Spleen (tissue), 11 donors: ENCODE measurements at regions not wholly inside any gene's neighbourhood (a gene's known extent, or its start where the extent isn't known, plus 50 kb on each side); places are given as distances from the start of the nearest gene placed in this dataset.

Source experiments
- DNase-seq: peaks from one replicate; pipeline ENCODE4 v3.0.0-alpha.2; 2020
- H3K27ac ChIP-seq, 8 donors: fragments of 200-600 bp; sonication (generic) in 7 of 8; 1 replicate in 4 of 8; 2 replicates in 4 of 8; pipeline versions ENCODE4 v1.5.0 to v1.8.0; 2016 to 2021; ENCODE audit warnings: inconsistent platforms in 4 of 8, mild to moderate bottlenecking in 4 of 8, moderate library complexity in 1 of 8
- H3K27me3 ChIP-seq, 7 donors: fragments of 200-600 bp; sonication (generic) in 6 of 7; replicated peaks in 1 of 7; 1 replicate in 4 of 7; 2 replicates in 3 of 7; pipeline versions ENCODE4 v1.5.0 to v1.8.0; 2016 to 2021; ENCODE audit warnings: inconsistent platforms in 3 of 7, mild to moderate bottlenecking in 1 of 7
- H3K36me3 ChIP-seq, 6 donors: fragments of 200-600 bp; sonication (generic) in 5 of 6; 1 replicate in 4 of 6; 2 replicates in 2 of 6; pipeline versions ENCODE4 v1.5.0 to v1.8.0; 2016 to 2021; ENCODE audit warnings: inconsistent platforms in 2 of 6
- H3K4me1 ChIP-seq, 6 donors: fragments of 200-600 bp; sonication (generic) in 5 of 6; 1 replicate in 3 of 6; 2 replicates in 3 of 6; pipeline versions ENCODE4 v1.5.0 to v1.8.0; 2016 to 2021; ENCODE audit warnings: inconsistent platforms in 3 of 6
- H3K4me3 ChIP-seq, 8 donors: fragments of 200-600 bp; sonication (generic) in 7 of 8; 1 replicate in 4 of 8; 2 replicates in 4 of 8; pipeline versions ENCODE4 v1.5.0 to v1.8.0; 2016 to 2021; ENCODE audit warnings: inconsistent platforms in 4 of 8, mild to moderate bottlenecking in 4 of 8, moderate library complexity in 2 of 8
- H3K9me3 ChIP-seq, 8 donors: fragments of 200-600 bp; sonication (generic) in 7 of 8; 1 replicate in 4 of 8; 2 replicates in 4 of 8; pipeline versions ENCODE4 v1.5.0 to v1.8.0; 2016 to 2021; ENCODE audit warnings: inconsistent platforms in 4 of 8
- CTCF ChIP-seq, 11 experiments: fragments of 200-600 bp in 7 of 11; fragments of 450-650 bp in 4 of 11; sonication (generic) in 4 of 11; IDR thresholded peaks in 8 of 11; conservative IDR thresholded peaks in 3 of 11; 1 replicate in 7 of 11; 2 replicates in 4 of 11; pipeline versions ENCODE4 v1.4.0 to v1.8.0; 2016 to 2021; ENCODE audit warnings: antibody characterized with exemption in 11 of 11, inconsistent platforms in 4 of 11, mild to moderate bottlenecking in 1 of 11
- POLR2A ChIP-seq, 3 donors: fragments of 450-650 bp; IDR thresholded peaks; one replicate each; pipeline ENCODE4 v1.5.1; 2017; ENCODE audit warnings: antibody characterized with exemption in 3 of 3, mild to moderate bottlenecking in 1 of 3
- POLR2AphosphoS5 ChIP-seq, 3 donors: sonication (generic); formaldehyde crosslinking; IDR thresholded peaks; one replicate each; pipeline ENCODE4 v1.5.1; 2017; ENCODE audit warnings: antibody characterized with exemption in 3 of 3
- WGBS, 5 donors: extraction: QIAGEN DNeasy Blood & Tissue Kit in 3 of 5; methylation state at CpG; one replicate each; pipeline versions ENCODE4 v1.1.5 to v1.1.7; 2013 to 2018; 5-methylcytosine and 5-hydroxymethylcytosine counted together
- intact Hi-C: fragments of 100-400 bp; cut with DNase I; formaldehyde crosslinking; loops from one replicate; pipeline ENCODE4 v1.15.0; 2023; ENCODE audit warnings: low total_unique reads
- small RNA-seq, 4 donors: library from RNA; depleted of rRNA; stranded (forward); fragments of <200 nt; gene quantifications; one replicate each; pipeline ENCODE3, GENCODE V24; 2016
- donor health status: healthy with polysubstance abuse.
- donor health status: DM: no; HTN: no; CAD: no; lungs with moderate emphysema.
- donor health status: DM: no; HTN: no; CAD: no.
- donor health status: Bipolar disorder and iron deficiency.
- donor health status: healthy.
- donor health status: DM: no; HTN: no; CAD: no.
- donor health status: DM: yes; HTN: yes; CAD: no.

- Histone ChIP-seq H3K27me3 (peaks cover 0 to 10% (median 0%) of the 10 kb centered on the region in 7 donors), H3K4me1 (no peaks in the 10 kb centered on the region), H3K27ac (no peak overlapping the region), H3K4me3 (no peak overlapping the region), H3K36me3 (no peaks in the 10 kb centered on the region), H3K9me3 (peaks cover 0 to 27% (median 17%) of the 10 kb centered on the region in 8 donors)
- no peak for TF ChIP-seq CTCF (IDR thresholded peaks at IDR 0.05 in 8 of 11, conservative IDR thresholded peaks at IDR 0.05 in 3 of 11)
- TF ChIP-seq POLR2A (IDR thresholded peaks at IDR 0.05) = no peak
- no peak for TF ChIP-seq POLR2AphosphoS5 (IDR thresholded peaks at IDR 0.05)
- no peak for DNase-seq
- WGBS, 5 donors = 44 to 96% (median 77%) methylated on average over 1 of the region's 1 CpG
- intact Hi-C loops = no loop called here
These were observed 61.2 kb upstream of the HMX1 start for GRCh38 chr4:8932884-8933283.

- Histone ChIP-seq H3K4me1 (no peaks in the 10 kb centered on the region), H3K27me3 (peaks cover 0 to 4% (median 0%) of the 10 kb centered on the region in 7 donors), H3K27ac (no peak overlapping the region), H3K36me3 (no peaks in the 10 kb centered on the region), H3K9me3 (peaks cover 0 to 30% (median 26%) of the 10 kb centered on the region in 8 donors), H3K4me3 (no peak overlapping the region)
- intact Hi-C loops = no loop called here
- 39 to 58% (median 52%) methylated on average over 1 of the region's 1 CpG for WGBS, 5 donors
- no peak for DNase-seq
- TF ChIP-seq POLR2A (IDR thresholded peaks at IDR 0.05) (no peak), POLR2AphosphoS5 (IDR thresholded peaks at IDR 0.05) (no peak), CTCF (IDR thresholded peaks at IDR 0.05 in 8 of 11, conservative IDR thresholded peaks at IDR 0.05 in 3 of 11) (no peak)
These were observed 56.4 kb upstream of the HMX1 start for GRCh38 chr4:8928074-8928473.

GRCh38 chr4:8922481-8922880 is 50.8 kb upstream of the HMX1 start:
- Histone ChIP-seq H3K27ac (no peak overlapping the region), H3K4me3 (no peak overlapping the region), H3K27me3 (peaks cover 0 to 33% (median 0%) of the 10 kb centered on the region in 7 donors), H3K9me3 (peaks cover 0 to 29% (median 24%) of the 10 kb centered on the region in 8 donors), H3K36me3 (no peaks in the 10 kb centered on the region), H3K4me1 (peaks cover 0 to 5% (median 0%) of the 10 kb centered on the region in 6 donors)
- peak; percentile 23 for DNase-seq
- intact Hi-C loops = no loop called here
- TF ChIP-seq POLR2A (IDR thresholded peaks at IDR 0.05) = no peak
- no peak for TF ChIP-seq CTCF (IDR thresholded peaks at IDR 0.05 in 8 of 11, conservative IDR thresholded peaks at IDR 0.05 in 3 of 11)
- TF ChIP-seq POLR2AphosphoS5 (IDR thresholded peaks at IDR 0.05) = no peak
- WGBS, 5 donors = 25 to 70% (median 56%) methylated on average over 1 of the region's 1 CpG

DNA sequence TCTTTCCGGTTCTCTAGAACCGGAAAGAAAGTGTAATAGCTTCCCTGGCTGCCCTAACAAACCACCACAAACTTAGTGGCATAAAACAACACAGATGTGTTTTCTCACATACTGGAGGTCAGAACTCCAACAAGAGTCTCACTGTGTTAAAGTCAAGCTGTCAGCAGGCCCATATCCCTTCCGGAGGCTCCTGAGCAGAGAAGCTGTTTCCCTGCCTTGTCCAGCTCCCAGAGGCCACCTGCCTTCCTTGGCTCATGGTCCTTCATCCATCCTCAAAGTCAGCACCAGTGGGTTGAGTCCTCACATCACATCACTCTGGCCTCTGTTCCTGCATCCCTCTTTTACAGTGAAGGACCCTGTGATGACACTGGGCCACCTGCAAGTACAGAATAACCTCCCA is 49.8 kb upstream of the HMX1 start:
- WGBS, 5 donors = 68 to 86% (median 71%) methylated on average over 3 of the region's 3 CpGs

More for the DNA sequence above, 49.8 kb upstream of the HMX1 start:
- intact Hi-C loops = no loop called here
- H3K9me3 ChIP-seq = peaks cover 0 to 29% (median 24%) of the 10 kb centered on the region in 8 donors
- TF ChIP-seq POLR2AphosphoS5 (IDR thresholded peaks at IDR 0.05) (no peak), POLR2A (IDR thresholded peaks at IDR 0.05) (no peak), CTCF (IDR thresholded peaks at IDR 0.05 in 8 of 11, conservative IDR thresholded peaks at IDR 0.05 in 3 of 11) (no peak)
- no peak overlapping the region for H3K4me3 ChIP-seq
- peaks cover 0 to 43% (median 0%) of the 10 kb centered on the region in 7 donors for H3K27me3 ChIP-seq
- no peak overlapping the region for H3K27ac ChIP-seq
- DNase-seq = peak; percentile 30
- H3K36me3 ChIP-seq = no peaks in the 10 kb centered on the region
- H3K4me1 ChIP-seq = peaks cover 0 to 5% (median 0%) of the 10 kb centered on the region in 6 donors

Small RNA genes lying in the stretch of these regions (small RNA-seq; reads per million reads assigned to genes)
- 0 reads per million in 4 donors for gene SNRPCP16
